CD4-positive, alpha-beta memory T cell (primary cell): ENCODE measurements at regions not wholly inside any gene's neighbourhood (a gene's known extent, or its start where the extent isn't known, plus 50 kb on each side); places are given as distances from the start of the nearest gene placed in this dataset.
"Not testable (repeated sequence)": the region's sequence is repeated elsewhere in the genome, so short reads cannot be mapped to it uniquely, and the experiment has no call there.

Source experiments
- CTCF ChIA-PET: fragments of 350-600 bp; sonication (Branson Sonifier 250); formaldehyde crosslinking; loops from one replicate; lab custom pipeline; 2021; ENCODE audit warnings: inconsistent platforms; ENCODE audit not compliant: partially characterized antibody; lab: Charles Lee
- POLR2A ChIA-PET: fragments of 350-600 bp; sonication (Branson Sonifier 250); formaldehyde crosslinking; loops from one replicate; lab custom pipeline; 2021; ENCODE audit not compliant: partially characterized antibody; lab: Charles Lee
- DNase-seq, 5 donors: peaks; one replicate each; pipeline versions ENCODE4 v3.0.0 to v3.0.0-alpha.2; 2020 to 2022; ENCODE audit warnings: mixed read lengths in 1 of 5
- H3K27ac ChIP-seq: one replicate; pipeline ENCODE4 v1.7.0; 2013; ENCODE audit warnings: low read depth, low read length
- H3K27me3 ChIP-seq: 2 replicates; pipeline ENCODE4 v1.7.0; 2013; ENCODE audit warnings: mild to moderate bottlenecking, low read length, moderate library complexity; ENCODE audit not compliant: insufficient read depth
- H3K36me3 ChIP-seq: 2 replicates; pipeline ENCODE4 v1.7.0; 2013; ENCODE audit warnings: mild to moderate bottlenecking, low read length, moderate library complexity; ENCODE audit not compliant: insufficient read depth
- H3K4me1 ChIP-seq: 2 replicates; pipeline ENCODE4 v1.7.0; 2013; ENCODE audit warnings: mild to moderate bottlenecking, low read length, moderate library complexity; ENCODE audit not compliant: insufficient read depth
- H3K4me3 ChIP-seq, 2 donors: one replicate each; pipeline ENCODE4 v1.7.0; 2013; ENCODE audit warnings: low read length in 2 of 2, mild to moderate bottlenecking in 1 of 2
- H3K9me3 ChIP-seq, 2 donors: one replicate each; pipeline ENCODE4 v1.7.0; 2013; ENCODE audit warnings: low read length in 2 of 2, control low read depth in 1 of 2; ENCODE audit not compliant: control insufficient read depth in 1 of 2
- H3K27ac Mint-ChIP-seq, 7 donors: one replicate each; pipeline ENCODE4 v1.8.0; 2020 to 2021; ENCODE audit warnings: mixed read lengths in 7 of 7, mild to moderate bottlenecking in 6 of 7, inconsistent platforms in 3 of 7, moderate library complexity in 3 of 7
- H3K27me3 Mint-ChIP-seq, 2 donors: one replicate each; pipeline ENCODE4 v1.8.0; 2020 to 2021; ENCODE audit warnings: mixed read lengths in 2 of 2
- H3K36me3 Mint-ChIP-seq, 2 donors: one replicate each; pipeline ENCODE4 v1.8.0; 2020 to 2021; ENCODE audit warnings: mixed read lengths in 2 of 2, inconsistent platforms in 1 of 2, mild to moderate bottlenecking in 1 of 2
- H3K4me1 Mint-ChIP-seq, 4 donors: one replicate each; pipeline ENCODE4 v1.8.0; 2020 to 2021; ENCODE audit warnings: mixed read lengths in 4 of 4, mild to moderate bottlenecking in 1 of 4
- H3K4me3 Mint-ChIP-seq, 8 donors: one replicate each; pipeline ENCODE4 v1.8.0; 2020 to 2021; ENCODE audit warnings: mixed read lengths in 8 of 8, mild to moderate bottlenecking in 7 of 8, moderate library complexity in 6 of 8, inconsistent platforms in 3 of 8
- H3K9me3 Mint-ChIP-seq, 8 donors: one replicate each; pipeline ENCODE4 v1.8.0; 2020 to 2021; ENCODE audit warnings: mixed read lengths in 8 of 8, mild to moderate bottlenecking in 5 of 8, inconsistent platforms in 3 of 8, moderate library complexity in 1 of 8
- intact Hi-C: fragments of 100-400 bp; cut with micrococcal nuclease; formaldehyde crosslinking; loops from one replicate; pipeline ENCODE4 v1.15.1; 2023

DNA sequence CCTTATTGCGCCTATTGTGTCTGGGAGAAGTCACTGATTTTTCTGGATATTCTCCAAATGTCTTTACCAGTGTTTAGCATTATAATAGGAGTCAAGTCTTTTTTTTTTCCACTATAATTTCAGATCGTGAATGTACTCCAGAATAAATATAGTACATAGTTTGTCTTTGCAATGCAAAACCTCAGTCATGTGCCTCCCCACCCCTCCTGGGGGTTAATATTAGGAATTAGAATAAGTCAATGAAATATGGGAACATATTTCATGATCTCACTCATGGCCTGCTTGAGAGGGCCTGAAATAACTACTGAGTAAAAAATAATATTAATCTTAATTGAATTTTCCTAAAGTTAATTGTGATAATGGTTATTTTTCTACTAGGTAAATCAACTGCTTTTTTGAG lies 79.0 kb upstream of the TMEM170B start:
- H3K9me3 ChIP-seq = no peaks in the 10 kb centered on the region
- H3K4me3 ChIP-seq = no peak overlapping the region
- intact Hi-C loops = no loop called here
- H3K4me1 ChIP-seq = peaks cover 19% of the 10 kb centered on the region
- H3K4me1 Mint-ChIP-seq = peaks cover 16 to 25% (median 22%) of the 10 kb centered on the region in 4 donors
- no peak overlapping the region for H3K27ac Mint-ChIP-seq
- no peak overlapping the region for H3K4me3 Mint-ChIP-seq
- no peaks in the 10 kb centered on the region for H3K36me3 Mint-ChIP-seq
- no peaks in the 10 kb centered on the region for H3K36me3 ChIP-seq
- no peaks in the 10 kb centered on the region for H3K27me3 ChIP-seq
- no peak for DNase-seq
- POLR2A ChIA-PET = no interaction called here
- no peak overlapping the region for H3K27ac ChIP-seq
- CTCF ChIA-PET = interaction anchor here (1.0 kb wide), 1 partner anchor 9 kb away, joined by 4 read pairs; no protein-coding TSS in a partner anchor
- peaks cover 0 to 5% (median 0%) of the 10 kb centered on the region in 8 donors for H3K9me3 Mint-ChIP-seq
- H3K27me3 Mint-ChIP-seq = peaks cover 0 to 3% of the 10 kb centered on the region in 2 donors

DNA sequence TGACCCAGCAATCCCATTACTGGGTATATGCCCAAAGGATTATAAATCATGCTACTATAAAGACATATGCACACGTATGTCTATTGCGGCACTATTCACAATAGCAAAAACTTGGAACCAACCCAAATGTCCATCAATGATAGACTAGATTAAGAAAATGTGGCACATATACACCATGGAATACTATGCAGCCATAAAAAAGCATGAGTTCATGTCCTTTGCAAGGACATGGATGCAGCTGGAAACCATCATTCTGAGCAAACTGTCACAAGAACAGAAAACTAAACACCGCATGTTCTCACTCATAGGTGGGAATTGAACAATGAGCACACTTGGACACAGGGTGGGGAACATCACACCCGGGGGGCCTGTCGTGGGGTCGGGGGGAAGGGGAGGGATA lies 80.1 kb upstream of the TMEM170B start:
- H3K4me3 ChIP-seq, H3K27me3 Mint-ChIP-seq, H3K27ac ChIP-seq, H3K9me3 Mint-ChIP-seq, CTCF ChIA-PET, H3K36me3 Mint-ChIP-seq, DNase-seq, H3K27ac Mint-ChIP-seq, POLR2A ChIA-PET, H3K9me3 ChIP-seq, H3K4me3 Mint-ChIP-seq, H3K27me3 ChIP-seq, H3K36me3 ChIP-seq, intact Hi-C loops: not testable (repeated sequence)
- H3K4me1 ChIP-seq = peaks cover 19% of the 10 kb centered on the region
- H3K4me1 Mint-ChIP-seq = peaks cover 16 to 25% (median 22%) of the 10 kb centered on the region in 4 donors

DNA sequence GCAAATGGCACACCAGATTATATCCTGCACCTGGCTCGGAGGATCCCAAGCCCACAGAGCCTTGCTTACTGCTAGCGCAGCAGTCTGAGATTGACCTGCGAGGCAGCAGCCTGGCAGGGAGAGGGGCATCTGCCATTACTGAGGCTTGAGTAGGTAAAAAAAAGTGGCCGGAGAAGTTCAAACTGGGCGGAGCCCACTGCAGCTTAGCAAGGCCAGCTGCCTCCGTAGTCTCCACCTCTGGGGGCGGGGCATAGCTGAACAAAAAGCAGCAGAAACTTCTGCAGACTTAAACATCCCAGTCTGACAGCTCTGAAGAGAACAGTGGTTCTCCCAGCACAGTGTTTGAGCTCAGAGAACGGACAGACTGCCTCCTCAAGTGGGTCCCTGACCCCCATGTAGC lies 85.4 kb upstream of the TMEM170B start:
- H3K27ac ChIP-seq, H3K9me3 Mint-ChIP-seq, H3K9me3 ChIP-seq, H3K36me3 Mint-ChIP-seq, H3K36me3 ChIP-seq, intact Hi-C loops, H3K27ac Mint-ChIP-seq, H3K4me1 ChIP-seq, H3K4me1 Mint-ChIP-seq, H3K4me3 Mint-ChIP-seq, H3K4me3 ChIP-seq, H3K27me3 ChIP-seq, H3K27me3 Mint-ChIP-seq, DNase-seq: not testable (repeated sequence)
- ChIA-PET POLR2A (interaction anchor here (1.1 kb wide), 1 partner anchor 72 kb away, joined by 3 read pairs; no protein-coding TSS in a partner anchor), CTCF (interaction anchor here (0.9 kb wide), 1 partner anchor 45 kb away, joined by 3 read pairs; no protein-coding TSS in a partner anchor)

GRCh38 chr6:11450037-11450436 lies 87.5 kb upstream of the TMEM170B start:
- Histone ChIP-seq H3K27me3 (no peaks in the 10 kb centered on the region), H3K4me1 (no peaks in the 10 kb centered on the region), H3K9me3 (no peaks in the 10 kb centered on the region), H3K27ac (no peak overlapping the region), H3K4me3 (no peak overlapping the region), H3K36me3 (no peaks in the 10 kb centered on the region)
- no peak overlapping the region for H3K4me3 Mint-ChIP-seq
- no peaks in the 10 kb centered on the region for H3K36me3 Mint-ChIP-seq
- CTCF ChIA-PET = no interaction called here
- H3K27me3 Mint-ChIP-seq = peaks cover 5% of the 10 kb centered on the region in 2 donors
- DNase-seq = no peak
- no peaks in the 10 kb centered on the region for H3K4me1 Mint-ChIP-seq
- H3K27ac Mint-ChIP-seq = no peak overlapping the region
- peaks cover 0 to 4% (median 0%) of the 10 kb centered on the region in 8 donors for H3K9me3 Mint-ChIP-seq
- intact Hi-C loops = no loop called here
- POLR2A ChIA-PET = no interaction called here

DNA sequence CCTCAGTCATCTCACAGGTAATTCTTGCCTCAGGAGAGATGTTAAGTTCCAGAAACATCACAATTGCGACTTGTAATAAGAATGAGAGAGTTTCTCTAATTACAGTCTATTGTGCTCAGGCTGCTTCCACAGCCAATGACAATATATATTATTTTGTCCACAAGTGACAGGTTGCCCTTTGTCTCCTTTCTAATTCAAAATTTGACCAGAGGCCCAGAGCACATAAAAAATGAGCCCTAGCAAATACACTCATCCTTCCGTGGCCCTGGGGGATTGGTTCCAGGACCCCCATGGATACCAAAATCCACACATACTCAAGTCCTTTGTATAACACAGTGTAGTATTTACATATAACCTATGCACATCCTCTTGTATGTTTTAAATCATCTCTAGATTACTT lies 88.1 kb upstream of the TMEM170B start:
- Histone ChIP-seq H3K4me3 (no peak overlapping the region), H3K4me1 (no peaks in the 10 kb centered on the region), H3K36me3 (no peaks in the 10 kb centered on the region), H3K27ac (no peak overlapping the region), H3K9me3 (no peaks in the 10 kb centered on the region), H3K27me3 (no peaks in the 10 kb centered on the region)
- no peaks in the 10 kb centered on the region for H3K4me1 Mint-ChIP-seq
- peaks cover 0 to 6% (median 0%) of the 10 kb centered on the region in 8 donors for H3K9me3 Mint-ChIP-seq
- intact Hi-C loops = no loop called here
- H3K27me3 Mint-ChIP-seq = peaks cover 2 to 5% of the 10 kb centered on the region in 2 donors
- no peak overlapping the region for H3K27ac Mint-ChIP-seq
- no peak overlapping the region for H3K4me3 Mint-ChIP-seq
- POLR2A ChIA-PET = no interaction called here
- CTCF ChIA-PET = no interaction called here
- H3K36me3 Mint-ChIP-seq = no peaks in the 10 kb centered on the region
- DNase-seq = no peak

- Histone ChIP-seq H3K4me1 (no peaks in the 10 kb centered on the region), H3K9me3 (no peaks in the 10 kb centered on the region), H3K27ac (no peak overlapping the region), H3K4me3 (no peak overlapping the region), H3K27me3 (no peaks in the 10 kb centered on the region), H3K36me3 (no peaks in the 10 kb centered on the region)
- ChIA-PET CTCF (no interaction called here), POLR2A (no interaction called here)
- Mint-ChIP-seq H3K4me1 (no peaks in the 10 kb centered on the region), H3K27ac (no peak overlapping the region), H3K9me3 (peaks cover 0 to 6% (median 0%) of the 10 kb centered on the region in 8 donors), H3K36me3 (no peaks in the 10 kb centered on the region), H3K27me3 (peaks cover 2 to 5% of the 10 kb centered on the region in 2 donors), H3K4me3 (no peak overlapping the region)
- DNase-seq = no peak
- intact Hi-C loops = no loop called here
Measured at GRCh38 chr6:11448038-11448437, 89.5 kb upstream of the TMEM170B start.

GRCh38 chr6:11447265-11447664 lies 90.3 kb upstream of the TMEM170B start:
- Histone ChIP-seq H3K4me3 (no peak overlapping the region), H3K27me3 (no peaks in the 10 kb centered on the region), H3K27ac (no peak overlapping the region), H3K4me1 (no peaks in the 10 kb centered on the region), H3K36me3 (no peaks in the 10 kb centered on the region), H3K9me3 (no peaks in the 10 kb centered on the region)
- POLR2A ChIA-PET = no interaction called here
- CTCF ChIA-PET = no interaction called here
- Mint-ChIP-seq H3K27ac (no peak overlapping the region), H3K4me1 (no peaks in the 10 kb centered on the region), H3K27me3 (peaks cover 2 to 5% of the 10 kb centered on the region in 2 donors), H3K4me3 (no peak overlapping the region), H3K9me3 (peaks cover 0 to 6% (median 0%) of the 10 kb centered on the region in 8 donors), H3K36me3 (no peaks in the 10 kb centered on the region)
- no peak for DNase-seq
- intact Hi-C loops = no loop called here

- peaks cover 2 to 3% of the 10 kb centered on the region in 2 donors for H3K27me3 Mint-ChIP-seq
Measured at GRCh38 chr6:11445146-11445545, 92.4 kb upstream of the TMEM170B start.

More at GRCh38 chr6:11445146-11445545, 92.4 kb upstream of the TMEM170B start:
- Histone ChIP-seq H3K4me3 (no peak overlapping the region), H3K4me1 (no peaks in the 10 kb centered on the region), H3K27ac (no peak overlapping the region), H3K9me3 (no peaks in the 10 kb centered on the region), H3K36me3 (no peaks in the 10 kb centered on the region), H3K27me3 (no peaks in the 10 kb centered on the region)
- Mint-ChIP-seq H3K27ac (peak overlapping the region in 1 of 7 donors; percentile 54), H3K4me3 (no peak overlapping the region), H3K36me3 (no peaks in the 10 kb centered on the region), H3K4me1 (no peaks in the 10 kb centered on the region), H3K9me3 (peaks cover 0 to 6% (median 0%) of the 10 kb centered on the region in 8 donors)
- CTCF ChIA-PET = no interaction called here
- POLR2A ChIA-PET = no interaction called here
- intact Hi-C loops = no loop called here
- DNase-seq = no peak
